Astrocyte (in vitro differentiated cells and primary cell): ENCODE measurements at regions not wholly inside any gene's neighbourhood (a gene's known extent, or its start where the extent isn't known, plus 50 kb on each side); places are given as distances from the start of the nearest gene placed in this dataset.
A peak's percentile ranks its signal among the peaks of the same experiment; 100 is the strongest.

Experiments
- DNase-seq: peaks from one replicate; pipeline ENCODE4 v3.0.0-alpha.2; 2010; ENCODE audit warnings: low read depth
- FAIRE-seq: peaks from 2 replicates; lab custom pipeline; 2011; peaks lifted over from hg19 to GRCh38; lab: Jason Lieb, UNC
- H2AFZ ChIP-seq: 2 replicates; pipeline ENCODE4 v1.6.0; 2012; ENCODE audit warnings: low read depth, low read length, inconsistent platforms
- H3K27ac ChIP-seq: 2 replicates; pipeline ENCODE4 v1.5.1; 2011; ENCODE audit warnings: low read depth, low read length, inconsistent platforms
- H3K27me3 ChIP-seq: 2 replicates; pipeline ENCODE4 v1.6.0; 2011; ENCODE audit warnings: low read length, inconsistent platforms; ENCODE audit not compliant: insufficient read depth
- H3K36me3 ChIP-seq: 2 replicates; pipeline ENCODE4 v1.5.1; 2011; ENCODE audit warnings: low read length, inconsistent platforms; ENCODE audit not compliant: insufficient read depth
- H3K4me1 ChIP-seq: 2 replicates; pipeline ENCODE4 v1.5.1; 2011; ENCODE audit warnings: low read length, inconsistent platforms; ENCODE audit not compliant: insufficient read depth
- H3K4me2 ChIP-seq: 2 replicates; pipeline ENCODE4 v1.6.0; 2012; ENCODE audit warnings: low read length, inconsistent platforms
- H3K4me3 ChIP-seq: 2 replicates; pipeline ENCODE4 v1.5.1; 2011; ENCODE audit warnings: low read depth, mild to moderate bottlenecking, low read length, inconsistent platforms; ENCODE audit not compliant: insufficient read depth
- H3K79me2 ChIP-seq: 2 replicates; pipeline ENCODE4 v1.6.0; 2012; ENCODE audit warnings: mild to moderate bottlenecking, low read length, inconsistent platforms; ENCODE audit not compliant: insufficient read depth
- H3K9ac ChIP-seq: 2 replicates; pipeline ENCODE4 v1.6.0; 2012; ENCODE audit warnings: mild to moderate bottlenecking, low read length, inconsistent platforms
- H3K9me3 ChIP-seq: 2 replicates; pipeline ENCODE4 v1.5.1; 2012; ENCODE audit warnings: low read depth, mild to moderate bottlenecking, low read length, inconsistent platforms; ENCODE audit not compliant: insufficient read depth
- H4K20me1 ChIP-seq: 2 replicates; pipeline ENCODE4 v1.6.0; 2012; ENCODE audit warnings: low read length, inconsistent platforms; ENCODE audit not compliant: insufficient read depth
- H3K27ac Mint-ChIP-seq: one replicate; pipeline ENCODE4 v1.8.0; 2021; ENCODE audit warnings: mild to moderate bottlenecking, mixed read lengths; ENCODE audit not compliant: unreplicated experiment
- H3K27me3 Mint-ChIP-seq: one replicate; pipeline ENCODE4 v1.8.0; 2021; ENCODE audit warnings: low read depth, mixed read lengths; ENCODE audit not compliant: unreplicated experiment
- H3K36me3 Mint-ChIP-seq: one replicate; pipeline ENCODE4 v1.8.0; 2021; ENCODE audit warnings: low read depth, mixed read lengths; ENCODE audit not compliant: unreplicated experiment
- H3K4me1 Mint-ChIP-seq: one replicate; pipeline ENCODE4 v1.8.0; 2021; ENCODE audit warnings: low read depth, mixed read lengths; ENCODE audit not compliant: unreplicated experiment
- H3K4me3 Mint-ChIP-seq: one replicate; pipeline ENCODE4 v1.8.0; 2021; ENCODE audit warnings: mild to moderate bottlenecking, moderate library complexity, mixed read lengths; ENCODE audit not compliant: unreplicated experiment
- H3K9me3 Mint-ChIP-seq: one replicate; pipeline ENCODE4 v1.8.0; 2021; ENCODE audit warnings: mild to moderate bottlenecking, mixed read lengths; ENCODE audit not compliant: unreplicated experiment
- CTCF ChIP-seq: IDR thresholded peaks from 2 replicates; pipeline ENCODE4 v1.5.1; 2011; ENCODE audit warnings: low read depth, mild to moderate bottlenecking, inconsistent platforms, low read length, moderate library complexity; ENCODE audit not compliant: insufficient read depth
- EZH2 ChIP-seq: IDR thresholded peaks from 2 replicates; pipeline ENCODE4 v1.6.1; 2012; ENCODE audit warnings: mild to moderate bottlenecking, low read length, inconsistent platforms; ENCODE audit not compliant: insufficient read depth

GRCh38 chr4:24282446-24282845 lies 301.9 kb downstream of the DHX15 start:
- Histone ChIP-seq H3K4me2 (no peak overlapping the region), H3K36me3 (no peaks in the 10 kb centered on the region), H3K27ac (no peak overlapping the region), H3K9ac (no peak overlapping the region), H3K79me2 (no peaks in the 10 kb centered on the region), H3K4me3 (no peak overlapping the region), H3K4me1 (peaks cover 3% of the 10 kb centered on the region), H3K9me3 (no peaks in the 10 kb centered on the region), H3K27me3 (peaks cover 2% of the 10 kb centered on the region), H4K20me1 (no peaks in the 10 kb centered on the region), H2AFZ (no peak overlapping the region)
- FAIRE-seq (no peak), DNase-seq (no peak)
- peaks cover 17% of the 10 kb centered on the region for H3K4me1 Mint-ChIP-seq
- peaks cover 4% of the 10 kb centered on the region for H3K36me3 Mint-ChIP-seq
- peaks cover 14% of the 10 kb centered on the region for H3K27me3 Mint-ChIP-seq
- H3K9me3 Mint-ChIP-seq, result peaks cover 8% of the 10 kb centered on the region
- TF ChIP-seq EZH2, result no peak
- no peak for TF ChIP-seq CTCF
- no peak overlapping the region for H3K27ac Mint-ChIP-seq
- H3K4me3 Mint-ChIP-seq, result no peak overlapping the region

- no peak for FAIRE-seq
- no peak for TF ChIP-seq CTCF
- TF ChIP-seq EZH2, result no peak
- DNase-seq, result no peak
- Histone ChIP-seq H3K36me3 (no peaks in the 10 kb centered on the region), H3K9ac (no peak overlapping the region), H3K79me2 (no peaks in the 10 kb centered on the region), H3K9me3 (no peaks in the 10 kb centered on the region), H3K4me1 (peaks cover 3% of the 10 kb centered on the region), H3K27ac (no peak overlapping the region), H3K4me2 (no peak overlapping the region), H3K4me3 (no peak overlapping the region), H3K27me3 (no peaks in the 10 kb centered on the region), H2AFZ (no peak overlapping the region), H4K20me1 (no peaks in the 10 kb centered on the region)
- Mint-ChIP-seq H3K4me3 (no peak overlapping the region), H3K27ac (peak overlapping the region; percentile 71), H3K36me3 (peaks cover 4% of the 10 kb centered on the region), H3K4me1 (peaks cover 17% of the 10 kb centered on the region), H3K27me3 (peaks cover 6% of the 10 kb centered on the region), H3K9me3 (peaks cover 7% of the 10 kb centered on the region)
Measured at GRCh38 chr4:24279911-24280375, 304.4 kb downstream of the DHX15 start.

GRCh38 chr4:24279469-24279868 lies 304.9 kb downstream of the DHX15 start:
- Mint-ChIP-seq H3K4me1 (peaks cover 17% of the 10 kb centered on the region), H3K27me3 (peaks cover 6% of the 10 kb centered on the region), H3K9me3 (peaks cover 7% of the 10 kb centered on the region), H3K36me3 (peaks cover 4% of the 10 kb centered on the region), H3K4me3 (no peak overlapping the region), H3K27ac (peak overlapping the region; percentile 71)
- Histone ChIP-seq H3K36me3 (no peaks in the 10 kb centered on the region), H3K9ac (no peak overlapping the region), H3K27me3 (no peaks in the 10 kb centered on the region), H3K9me3 (no peaks in the 10 kb centered on the region), H3K4me1 (peaks cover 3% of the 10 kb centered on the region), H3K4me3 (no peak overlapping the region), H3K79me2 (no peaks in the 10 kb centered on the region), H2AFZ (no peak overlapping the region), H3K27ac (no peak overlapping the region), H4K20me1 (no peaks in the 10 kb centered on the region), H3K4me2 (no peak overlapping the region)
- TF ChIP-seq CTCF (no peak), EZH2 (no peak)
- DNase-seq, result no peak
- no peak for FAIRE-seq
